ENCODE measurements at regions not wholly inside any gene's neighbourhood (a gene's known extent, or its start where the extent isn't known, plus 50 kb on each side); places are given as distances from the start of the nearest gene placed in this dataset.

GRCh38 chr6:44682280-44682679 lies 294.8 kb downstream of the CDC5L start:
- DNase-seq: no peak

- no peak for DNase-seq
Measured at GRCh38 chr6:44682987-44683779, 295.7 kb downstream of the CDC5L start.

GRCh38 chr6:44685213-44685612 lies 297.7 kb downstream of the CDC5L start:
- DNase-seq: no peak

GRCh38 chr6:44696099-44696498 lies 308.6 kb downstream of the CDC5L start:
- no peak for DNase-seq

- DNase-seq: no peak
Measured at GRCh38 chr6:44696686-44697085, 309.2 kb downstream of the CDC5L start.

GRCh38 chr6:44697327-44697726 lies 309.8 kb downstream of the CDC5L start:
- DNase-seq: no peak

GRCh38 chr6:44698602-44699001 lies 311.1 kb downstream of the CDC5L start:
- no peak for DNase-seq

- no peak for DNase-seq
Measured at GRCh38 chr6:44699082-44699481, 311.6 kb downstream of the CDC5L start.

- DNase-seq: no peak
Measured at GRCh38 chr6:44699851-44700250, 312.3 kb downstream of the CDC5L start.

GRCh38 chr6:44700422-44700821 lies 312.9 kb downstream of the CDC5L start:
- DNase-seq: no peak

GRCh38 chr6:44701038-44701636 lies 313.6 kb downstream of the CDC5L start:
- DNase-seq: no peak

- no peak for DNase-seq
Measured at GRCh38 chr6:44701637-44702101, 314.2 kb downstream of the CDC5L start.

GRCh38 chr6:44702292-44702691 lies 314.8 kb downstream of the CDC5L start:
- no peak for DNase-seq

- DNase-seq: no peak
Measured at GRCh38 chr6:44704240-44705150, 317.0 kb downstream of the CDC5L start.

GRCh38 chr6:44705596-44705995 lies 318.1 kb downstream of the CDC5L start:
- DNase-seq: no peak

GRCh38 chr6:44706011-44706410 lies 318.5 kb downstream of the CDC5L start:
- DNase-seq: no peak

- DNase-seq: no peak
Measured at GRCh38 chr6:44708208-44708607, 320.7 kb downstream of the CDC5L start.

- peak; percentile 36 for DNase-seq
Measured at GRCh38 chr6:44712353-44713111, 325.0 kb downstream of the CDC5L start.

- DNase-seq: no peak
Measured at GRCh38 chr6:44715188-44715587, 327.7 kb downstream of the CDC5L start.

GRCh38 chr6:44715925-44716324 lies 328.4 kb downstream of the CDC5L start:
- DNase-seq: no peak

- DNase-seq: no peak
Measured at GRCh38 chr6:44717431-44717830, 329.9 kb downstream of the CDC5L start.

GRCh38 chr6:44721954-44722578 lies 334.6 kb downstream of the CDC5L start:
- no peak for DNase-seq
